ENCODE measurements at regions not wholly inside any gene's neighbourhood (a gene's known extent, or its start where the extent isn't known, plus 50 kb on each side); places are given as distances from the start of the nearest gene placed in this dataset.

- TF ChIP-seq CTCF (IDR thresholded peaks at IDR 0.05 in 2 of 3, conservative IDR thresholded peaks at IDR 0.05 in 1 of 3; ENCODE audit: borderline replicate concordance in 1 of 3, insufficient read depth in 1 of 3, low read depth in 2 of 3, low read length in 2 of 3) (no peak), EZH2 (IDR thresholded peaks at IDR 0.05) (no peak)
These were observed 275.9 kb upstream of the NFE2L3 start for GRCh38 chr7:25876092-25876491.

Data from HCT116 (cell line).